NCI-H510A (cell line): ENCODE measurements at regions not wholly inside any gene's neighbourhood (a gene's known extent, or its start where the extent isn't known, plus 50 kb on each side); places are given as distances from the start of the nearest gene placed in this dataset.

Source experiments
- DNase-seq: peaks from one replicate; lab custom pipeline; 2025; lab: John Stamatoyannopoulos, UW

GRCh38 chr2:22734373-22735045, 650.5 kb upstream of the KLHL29 start:
- no peak for DNase-seq

GRCh38 chr2:22737144-22737543, 647.8 kb upstream of the KLHL29 start:
- no peak for DNase-seq

- DNase-seq = no peak
These were observed 643.8 kb upstream of the KLHL29 start for GRCh38 chr2:22741216-22741615.

- no peak for DNase-seq
These were observed 636.1 kb upstream of the KLHL29 start for GRCh38 chr2:22748909-22749308.

GRCh38 chr2:22753476-22753875, 631.5 kb upstream of the KLHL29 start:
- no peak for DNase-seq

- no peak for DNase-seq
These were observed 628.5 kb upstream of the KLHL29 start for GRCh38 chr2:22756276-22757043.

- no peak for DNase-seq
These were observed 615.5 kb upstream of the KLHL29 start for GRCh38 chr2:22769497-22769896.

- no peak for DNase-seq
These were observed 600.4 kb upstream of the KLHL29 start for GRCh38 chr2:22784566-22784965.

GRCh38 chr2:22786817-22787216, 598.2 kb upstream of the KLHL29 start:
- DNase-seq = no peak

GRCh38 chr2:22787745-22788144, 597.2 kb upstream of the KLHL29 start:
- DNase-seq = no peak

- no peak for DNase-seq
These were observed 596.1 kb upstream of the KLHL29 start for GRCh38 chr2:22788749-22789327.

GRCh38 chr2:22795287-22795866, 589.6 kb upstream of the KLHL29 start:
- DNase-seq = no peak

GRCh38 chr2:22798386-22798785, 586.6 kb upstream of the KLHL29 start:
- DNase-seq = no peak

- DNase-seq = no peak
These were observed 584.6 kb upstream of the KLHL29 start for GRCh38 chr2:22800412-22800811.

GRCh38 chr2:22801071-22801470, 583.9 kb upstream of the KLHL29 start:
- DNase-seq = no peak

GRCh38 chr2:22801970-22802369, 583.0 kb upstream of the KLHL29 start:
- no peak for DNase-seq

GRCh38 chr2:22807872-22808271, 577.1 kb upstream of the KLHL29 start:
- DNase-seq = no peak

- DNase-seq = no peak
These were observed 574.4 kb upstream of the KLHL29 start for GRCh38 chr2:22810602-22811001.

- DNase-seq = no peak
These were observed 572.8 kb upstream of the KLHL29 start for GRCh38 chr2:22812065-22812680.

GRCh38 chr2:22817197-22817596, 567.8 kb upstream of the KLHL29 start:
- DNase-seq = no peak

- no peak for DNase-seq
These were observed 563.5 kb upstream of the KLHL29 start for GRCh38 chr2:22821458-22821857.

GRCh38 chr2:22822835-22823234, 562.1 kb upstream of the KLHL29 start:
- no peak for DNase-seq

GRCh38 chr2:22824618-22825017, 560.4 kb upstream of the KLHL29 start:
- DNase-seq = no peak
